HCT116 (cell line): ENCODE measurements at regions not wholly inside any gene's neighbourhood (a gene's known extent, or its start where the extent isn't known, plus 50 kb on each side); places are given as distances from the start of the nearest gene placed in this dataset.

Experiments used
- ATAC-seq: fragments of 200-7000 bp; cut with Tn5 transposase; 2 replicates; pipeline ENCODE4 v1.9.1; 2020; ENCODE audit warnings: mild to moderate bottlenecking, moderate library complexity
- BruUV-seq: library from RNA; stranded (reverse); fragments of 400-500 nt; replicated peaks from 2 replicates; lab custom pipeline; 2021; lab: Mats Ljungman, UMichigan
- CTCF ChIA-PET: fragments of 300-600 bp; sonication (Branson Sonifier 250); formaldehyde crosslinking; loops from one replicate; lab custom pipeline; 2021; ENCODE audit warnings: antibody characterized with exemption; lab: Charles Lee
- POLR2A ChIA-PET: fragments of 300-600, 350-600 bp; sonication (Branson Sonifier 250); formaldehyde crosslinking; loops from one replicate; lab custom pipeline; 2021; ENCODE audit warnings: antibody characterized with exemption; lab: Charles Lee
- RAD21 ChIA-PET, 2 experiments: fragments of 300-600 bp; sonication (Branson Sonifier 250); formaldehyde crosslinking; loops; one replicate each; lab custom pipeline; 2023; ENCODE audit warnings: low total read pairs in 2 of 2; ENCODE audit not compliant: uncharacterized antibody in 2 of 2, unreplicated experiment in 2 of 2, low non-redundant PET in 1 of 2; lab: Charles Lee
- DNase-seq: peaks from one replicate; pipeline ENCODE4 v3.0.0-alpha.2; 2010; ENCODE audit warnings: low read depth, low spot score
- H2AFZ ChIP-seq: fragments of 200-600 bp; shearing (Covaris generic), sonication (generic); 2 replicates; pipeline ENCODE4 v1.6.1; 2017; ENCODE audit warnings: low read depth, mixed run types, mixed read lengths, antibody characterized with exemption, low read length; ENCODE audit not compliant: poor library complexity, severe bottlenecking
- H3K27ac ChIP-seq: 2 replicates; pipeline ENCODE4 v1.5.1; 2012; ENCODE audit warnings: low read depth, low read length
- H3K27me3 ChIP-seq: fragments of 200-600 bp; sonication (generic); 2 replicates; pipeline ENCODE4 v1.6.1; 2016; ENCODE audit warnings: mixed run types, low read length, mixed read lengths; ENCODE audit not compliant: insufficient read depth
- H3K36me3 ChIP-seq, 2 experiments: fragments of 200-500 bp in 1 of 2; fragments of 200-600 bp in 1 of 2; sonication (Bioruptor generic) in 1 of 2; sonication (generic) in 1 of 2; 2 replicates each; pipeline versions ENCODE4 v1.5.1 to v1.6.1; 2014 to 2016; ENCODE audit warnings: low read length in 2 of 2, inconsistent platforms in 1 of 2, mixed read lengths in 1 of 2, mixed run types in 1 of 2; ENCODE audit not compliant: insufficient read depth in 2 of 2, control insufficient read depth in 1 of 2
- H3K4me1 ChIP-seq, 2 experiments: fragments of 200-600 bp in 1 of 2; sonication (generic) in 1 of 2; 2 replicates each; pipeline versions ENCODE4 v1.5.1 to v1.6.1; 2012 to 2017; ENCODE audit warnings: low read length in 2 of 2, inconsistent platforms in 1 of 2, mild to moderate bottlenecking in 1 of 2, mixed read lengths in 1 of 2, mixed run types in 1 of 2, moderate library complexity in 1 of 2; ENCODE audit not compliant: insufficient read depth in 2 of 2, control insufficient read depth in 1 of 2
- H3K4me2 ChIP-seq: fragments of 200-600 bp; sonication (generic); 2 replicates; pipeline ENCODE4 v1.6.1; 2017; ENCODE audit warnings: mixed run types, low read length, mixed read lengths
- H3K4me3 ChIP-seq, 2 experiments: fragments of 200-600 bp in 1 of 2; sonication (generic) in 1 of 2; replicated peaks in 1 of 2; 2 replicates each; pipeline ENCODE4 v1.5.1; 2011 to 2016; ENCODE audit warnings: low read length in 2 of 2, control low read depth in 1 of 2, low read depth in 1 of 2, mild to moderate bottlenecking in 1 of 2, mixed read lengths in 1 of 2, mixed run types in 1 of 2
- H3K79me2 ChIP-seq: fragments of 200-600 bp; sonication (generic); 2 replicates; pipeline ENCODE4 v1.6.1; 2017; ENCODE audit warnings: mild to moderate bottlenecking, mixed run types, low read length, moderate library complexity, mixed read lengths; ENCODE audit not compliant: insufficient read depth
- H3K9ac ChIP-seq: fragments of 200-600 bp; sonication (generic); 2 replicates; pipeline ENCODE4 v1.6.1; 2016; ENCODE audit warnings: low read length, mixed read lengths
- H3K9me2 ChIP-seq: fragments of 200-600 bp; sonication (generic), shearing (Covaris generic); 2 replicates; pipeline ENCODE4 v1.6.1; 2017; ENCODE audit warnings: mixed run types, mild to moderate bottlenecking, moderate library complexity; ENCODE audit not compliant: insufficient read depth
- H3K9me3 ChIP-seq, 2 experiments: fragments of 200-500 bp in 1 of 2; fragments of 200-600 bp in 1 of 2; sonication (Bioruptor generic) in 1 of 2; sonication (generic) in 1 of 2; 2 replicates each; pipeline ENCODE4 v1.6.1; 2014 to 2017; ENCODE audit warnings: low read length in 2 of 2, mixed read lengths in 2 of 2, inconsistent platforms in 1 of 2, low read depth in 1 of 2, mild to moderate bottlenecking in 1 of 2, mixed run types in 1 of 2, moderate library complexity in 1 of 2; ENCODE audit not compliant: control insufficient read depth in 1 of 2, insufficient read depth in 1 of 2
- H4K20me1 ChIP-seq: fragments of 200-600 bp; sonication (generic), shearing (Covaris generic); 2 replicates; pipeline ENCODE4 v1.6.1; 2017; ENCODE audit warnings: mixed run types, mild to moderate bottlenecking, moderate library complexity; ENCODE audit not compliant: insufficient read depth
- EGR1 ChIP-seq: IDR thresholded peaks from 2 replicates; pipeline ENCODE4 v1.6.1; 2012; ENCODE audit warnings: low read depth
- EZH2phosphoT487 ChIP-seq: fragments of 200-600 bp; IDR thresholded peaks from 2 replicates; pipeline ENCODE4 v1.6.1; 2018; ENCODE audit warnings: antibody characterized with exemption, borderline replicate concordance
- POLR2A ChIP-seq: IDR thresholded peaks from 2 replicates; pipeline ENCODE4 v1.7.0; 2011; ENCODE audit warnings: borderline replicate concordance; ENCODE audit not compliant: insufficient read depth, insufficient read length; ENCODE audit errors: extremely low read depth
- POLR2AphosphoS5 ChIP-seq: IDR thresholded peaks from 2 replicates; pipeline ENCODE4 v1.6.1; 2011; ENCODE audit warnings: mild to moderate bottlenecking, low read depth, low read length, moderate library complexity
- SIN3A ChIP-seq: IDR thresholded peaks from 2 replicates; pipeline ENCODE4 v1.6.1; 2012; ENCODE audit warnings: low read depth
- SP1 ChIP-seq: IDR thresholded peaks from 2 replicates; pipeline ENCODE4 v1.6.1; 2012; ENCODE audit warnings: low read depth
- SRF ChIP-seq: IDR thresholded peaks from 2 replicates; pipeline ENCODE4 v1.6.1; 2012; ENCODE audit warnings: low read depth
- YY1 ChIP-seq: IDR thresholded peaks from 2 replicates; pipeline ENCODE4 v1.6.1; 2011; ENCODE audit warnings: low read length, low read depth, moderate library complexity, mild to moderate bottlenecking; ENCODE audit not compliant: insufficient replicate concordance; ENCODE audit errors: extremely low read depth
- intact Hi-C: fragments of 100-400 bp; cut with micrococcal nuclease; formaldehyde crosslinking; loops from 2 replicates; pipeline ENCODE4 v1.10.0; 2022
- TF ChIP-seq, protein P1 (sequence below): IDR thresholded peaks from 2 replicates; pipeline ENCODE4 v1.6.1; 2012
- TF ChIP-seq, protein P2 (sequence below): IDR thresholded peaks from 2 replicates; pipeline ENCODE4 v1.6.1; 2012; ENCODE audit warnings: low read depth

DNA sequence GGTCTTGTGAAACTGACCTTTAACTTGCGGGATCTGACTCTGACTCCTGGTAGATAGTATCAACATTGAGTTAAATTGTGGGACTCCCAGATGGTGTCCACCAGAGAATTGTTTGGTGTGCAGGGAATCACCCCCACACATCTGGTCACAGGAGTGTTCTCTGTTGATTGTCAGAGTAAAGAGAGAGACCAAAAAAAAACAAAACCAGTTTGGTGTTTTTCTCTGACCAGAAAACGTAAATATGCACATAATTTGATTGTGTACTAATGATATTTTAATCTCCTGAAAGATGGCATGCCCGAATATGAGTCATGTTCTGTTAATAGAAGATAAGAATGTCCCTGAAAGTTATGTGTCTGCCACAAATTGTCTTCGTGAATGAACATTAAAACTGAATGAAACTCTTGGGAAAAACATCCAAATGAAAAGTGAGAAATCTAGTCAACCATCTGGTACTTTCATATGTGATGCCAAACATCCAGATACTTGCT is 118.5 kb upstream of the GPC6 start:
- no peaks in the 10 kb centered on the region for H3K9me2 ChIP-seq
- no peak overlapping the region for H2AFZ ChIP-seq
- no peaks in the 10 kb centered on the region for H4K20me1 ChIP-seq
- ATAC-seq: no peak
- CTCF ChIA-PET: no interaction called here
- no peaks in the 10 kb centered on the region for H3K4me1 ChIP-seq
- no peak overlapping the region for H3K9ac ChIP-seq
- RAD21 ChIA-PET: no interaction called here
- H3K79me2 ChIP-seq: no peaks in the 10 kb centered on the region
- no peaks in the 10 kb centered on the region for H3K27me3 ChIP-seq
- H3K27ac ChIP-seq: no peak overlapping the region
- no peak overlapping the region for H3K4me2 ChIP-seq
- H3K36me3 ChIP-seq: no peaks in the 10 kb centered on the region
- POLR2A ChIA-PET: no interaction called here
- peaks cover 4 to 25% of the 10 kb centered on the region in 2 experiments; a peak in 2 of 4 replicates for H3K9me3 ChIP-seq
- no TSS peak for BruUV-seq
- TF ChIP-seq EZH2phosphoT487 (no peak), POLR2AphosphoS5 (no peak), POLR2A (no peak), EGR1 (no peak), SP1 (no peak)
- intact Hi-C loops: no loop called here
- DNase-seq: no peak
- no peak overlapping the region for H3K4me3 ChIP-seq

DNA sequence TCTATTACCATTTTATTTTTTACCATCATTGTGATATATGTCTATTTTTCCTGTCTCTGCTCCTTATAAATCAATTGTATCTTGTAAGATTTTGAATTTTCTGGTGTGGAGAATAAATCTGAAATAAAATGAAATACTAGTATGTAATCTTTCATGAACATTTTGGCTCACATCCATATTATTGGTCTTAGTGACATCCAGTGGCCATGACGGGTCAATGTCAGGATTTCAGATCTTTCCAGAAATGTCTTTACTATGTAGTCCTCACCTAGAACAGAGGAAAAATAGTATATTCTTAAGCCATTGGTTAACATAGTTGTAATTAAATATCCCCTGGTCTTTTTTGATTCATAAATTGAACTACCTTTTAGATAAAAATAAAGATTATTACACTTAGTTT is 109.8 kb upstream of the GPC6 start:
- Histone ChIP-seq H3K9me2 (no peaks in the 10 kb centered on the region), H3K4me3 (no peak overlapping the region), H4K20me1 (no peaks in the 10 kb centered on the region), H3K4me1 (no peaks in the 10 kb centered on the region), H3K4me2 (no peak overlapping the region), H3K9me3 (peaks cover 11 to 12% of the 10 kb centered on the region in 2 experiments; a peak in 2 of 4 replicates)
- ATAC-seq: no peak
- CTCF ChIA-PET: no interaction called here
- no peak for TF ChIP-seq YY1
- TF ChIP-seq, protein P1, sequence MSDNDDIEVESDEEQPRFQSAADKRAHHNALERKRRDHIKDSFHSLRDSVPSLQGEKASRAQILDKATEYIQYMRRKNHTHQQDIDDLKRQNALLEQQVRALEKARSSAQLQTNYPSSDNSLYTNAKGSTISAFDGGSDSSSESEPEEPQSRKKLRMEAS: no peak
- TF ChIP-seq, protein P2, sequence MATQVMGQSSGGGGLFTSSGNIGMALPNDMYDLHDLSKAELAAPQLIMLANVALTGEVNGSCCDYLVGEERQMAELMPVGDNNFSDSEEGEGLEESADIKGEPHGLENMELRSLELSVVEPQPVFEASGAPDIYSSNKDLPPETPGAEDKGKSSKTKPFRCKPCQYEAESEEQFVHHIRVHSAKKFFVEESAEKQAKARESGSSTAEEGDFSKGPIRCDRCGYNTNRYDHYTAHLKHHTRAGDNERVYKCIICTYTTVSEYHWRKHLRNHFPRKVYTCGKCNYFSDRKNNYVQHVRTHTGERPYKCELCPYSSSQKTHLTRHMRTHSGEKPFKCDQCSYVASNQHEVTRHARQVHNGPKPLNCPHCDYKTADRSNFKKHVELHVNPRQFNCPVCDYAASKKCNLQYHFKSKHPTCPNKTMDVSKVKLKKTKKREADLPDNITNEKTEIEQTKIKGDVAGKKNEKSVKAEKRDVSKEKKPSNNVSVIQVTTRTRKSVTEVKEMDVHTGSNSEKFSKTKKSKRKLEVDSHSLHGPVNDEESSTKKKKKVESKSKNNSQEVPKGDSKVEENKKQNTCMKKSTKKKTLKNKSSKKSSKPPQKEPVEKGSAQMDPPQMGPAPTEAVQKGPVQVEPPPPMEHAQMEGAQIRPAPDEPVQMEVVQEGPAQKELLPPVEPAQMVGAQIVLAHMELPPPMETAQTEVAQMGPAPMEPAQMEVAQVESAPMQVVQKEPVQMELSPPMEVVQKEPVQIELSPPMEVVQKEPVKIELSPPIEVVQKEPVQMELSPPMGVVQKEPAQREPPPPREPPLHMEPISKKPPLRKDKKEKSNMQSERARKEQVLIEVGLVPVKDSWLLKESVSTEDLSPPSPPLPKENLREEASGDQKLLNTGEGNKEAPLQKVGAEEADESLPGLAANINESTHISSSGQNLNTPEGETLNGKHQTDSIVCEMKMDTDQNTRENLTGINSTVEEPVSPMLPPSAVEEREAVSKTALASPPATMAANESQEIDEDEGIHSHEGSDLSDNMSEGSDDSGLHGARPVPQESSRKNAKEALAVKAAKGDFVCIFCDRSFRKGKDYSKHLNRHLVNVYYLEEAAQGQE: no peak
- no peak for TF ChIP-seq POLR2AphosphoS5
- no peak for TF ChIP-seq SRF
- TF ChIP-seq SIN3A: no peak
- TF ChIP-seq SP1: no peak
- TF ChIP-seq, all 23 proteins: peak for 0
- ChIA-PET POLR2A (no interaction called here), RAD21 (no interaction called here)
- H3K36me3 ChIP-seq: no peaks in the 10 kb centered on the region
- no peaks in the 10 kb centered on the region for H3K79me2 ChIP-seq
- no peak overlapping the region for H3K27ac ChIP-seq
- intact Hi-C loops: no loop called here
- H3K27me3 ChIP-seq: no peaks in the 10 kb centered on the region
- no peak overlapping the region for H3K9ac ChIP-seq
- DNase-seq: no peak
- no TSS peak for BruUV-seq
- no peak overlapping the region for H2AFZ ChIP-seq
